Activated T-cell treated with anti-CD3 and anti-CD28 coated beads, Interleukin-2, amount 50 U/mL, for 72 hours (primary cell): ENCODE measurements at regions not wholly inside any gene's neighbourhood (a gene's known extent, or its start where the extent isn't known, plus 50 kb on each side); places are given as distances from the start of the nearest gene placed in this dataset.

Experiments used
- ATAC-seq, 2 donors: fragments of 150-1000 bp; cut with Tn5 transposase; replicated peaks in 1 of 2; 2 replicates each; pipeline ENCODE4 v1.10.0; 2021; ENCODE audit warnings: moderate library complexity in 2 of 2, mild to moderate bottlenecking in 1 of 2
- DNase-seq, 2 donors: peaks; one replicate each; pipeline ENCODE4 v3.0.0; 2021 to 2022; ENCODE audit warnings: mixed read lengths in 1 of 2
- H3K27ac Mint-ChIP-seq: one replicate; pipeline ENCODE4 v1.8.0; 2022; ENCODE audit warnings: mild to moderate bottlenecking, moderate library complexity, mixed read lengths
- H3K27me3 Mint-ChIP-seq: one replicate; pipeline ENCODE4 v1.8.0; 2022; ENCODE audit warnings: low read depth, mixed read lengths
- H3K36me3 Mint-ChIP-seq, 2 donors: one replicate each; pipeline ENCODE4 v1.8.0; 2022; ENCODE audit warnings: mixed read lengths in 2 of 2, mild to moderate bottlenecking in 1 of 2; ENCODE audit not compliant: insufficient read depth in 2 of 2
- H3K4me1 Mint-ChIP-seq: one replicate; pipeline ENCODE4 v1.8.0; 2022; ENCODE audit warnings: low read depth, mixed read lengths
- H3K4me3 Mint-ChIP-seq, 2 donors: one replicate each; pipeline ENCODE4 v1.8.0; 2022; ENCODE audit warnings: mild to moderate bottlenecking in 2 of 2, mixed read lengths in 2 of 2, moderate library complexity in 2 of 2
- H3K9me3 Mint-ChIP-seq, 2 donors: one replicate each; pipeline ENCODE4 v1.8.0; 2022; ENCODE audit warnings: mixed read lengths in 2 of 2

- Mint-ChIP-seq H3K27me3 (no peaks in the 10 kb centered on the region), H3K27ac (no peak overlapping the region), H3K4me1 (no peaks in the 10 kb centered on the region), H3K9me3 (peaks cover 0 to 1% of the 10 kb centered on the region in 2 donors), H3K36me3 (no peaks in the 10 kb centered on the region), H3K4me3 (no peak overlapping the region)
- DNase-seq (no peak), ATAC-seq (no peak)
These were observed 112.1 kb upstream of the THBS1 start for GRCh38 chr15:39468828-39469227.

- Mint-ChIP-seq H3K4me3 (no peak overlapping the region), H3K4me1 (no peaks in the 10 kb centered on the region), H3K27me3 (no peaks in the 10 kb centered on the region), H3K27ac (no peak overlapping the region), H3K36me3 (no peaks in the 10 kb centered on the region), H3K9me3 (peaks cover 0 to 2% of the 10 kb centered on the region in 2 donors)
- ATAC-seq (no peak), DNase-seq (no peak)
These were observed 108.9 kb upstream of the THBS1 start for GRCh38 chr15:39471785-39472574.

- ATAC-seq (no peak), DNase-seq (no peak)
- no peaks in the 10 kb centered on the region for H3K36me3 Mint-ChIP-seq
- no peak overlapping the region for H3K27ac Mint-ChIP-seq
- H3K4me3 Mint-ChIP-seq = no peak overlapping the region
- H3K9me3 Mint-ChIP-seq = peaks cover 0 to 5% of the 10 kb centered on the region in 2 donors
- no peaks in the 10 kb centered on the region for H3K4me1 Mint-ChIP-seq
- H3K27me3 Mint-ChIP-seq = no peaks in the 10 kb centered on the region
These were observed 108.1 kb upstream of the THBS1 start for GRCh38 chr15:39472621-39473297.

- Mint-ChIP-seq H3K27ac (no peak overlapping the region), H3K36me3 (no peaks in the 10 kb centered on the region), H3K4me1 (no peaks in the 10 kb centered on the region), H3K27me3 (no peaks in the 10 kb centered on the region), H3K4me3 (no peak overlapping the region), H3K9me3 (peaks cover 0 to 5% of the 10 kb centered on the region in 2 donors)
- ATAC-seq = no peak
- DNase-seq = no peak
These were observed 107.5 kb upstream of the THBS1 start for GRCh38 chr15:39473298-39473947.

- H3K9me3 Mint-ChIP-seq = peaks cover 0 to 4% of the 10 kb centered on the region in 2 donors
- DNase-seq (no peak), ATAC-seq (no peak)
- H3K27me3 Mint-ChIP-seq = no peaks in the 10 kb centered on the region
- peaks cover 5% of the 10 kb centered on the region for H3K4me1 Mint-ChIP-seq
- H3K27ac Mint-ChIP-seq = no peak overlapping the region
- no peaks in the 10 kb centered on the region for H3K36me3 Mint-ChIP-seq
- H3K4me3 Mint-ChIP-seq = no peak overlapping the region
These were observed 106.2 kb upstream of the THBS1 start for GRCh38 chr15:39474657-39475056.

- Mint-ChIP-seq H3K27me3 (no peaks in the 10 kb centered on the region), H3K9me3 (peaks cover 0 to 4% of the 10 kb centered on the region in 2 donors), H3K4me3 (no peak overlapping the region), H3K36me3 (no peaks in the 10 kb centered on the region), H3K27ac (no peak overlapping the region), H3K4me1 (peaks cover 5% of the 10 kb centered on the region)
- no peak for ATAC-seq
- DNase-seq = no peak
These were observed 101.9 kb upstream of the THBS1 start for GRCh38 chr15:39478996-39479395.

- Mint-ChIP-seq H3K27me3 (no peaks in the 10 kb centered on the region), H3K4me1 (peaks cover 5% of the 10 kb centered on the region), H3K36me3 (no peaks in the 10 kb centered on the region), H3K27ac (no peak overlapping the region), H3K9me3 (peaks cover 0 to 4% of the 10 kb centered on the region in 2 donors), H3K4me3 (no peak overlapping the region)
- DNase-seq (no peak), ATAC-seq (peak; percentile 40 to 48)
These were observed 101.0 kb upstream of the THBS1 start for GRCh38 chr15:39479911-39480310.

- Mint-ChIP-seq H3K27ac (no peak overlapping the region), H3K27me3 (no peaks in the 10 kb centered on the region)
These were observed 98.4 kb upstream of the THBS1 start for GRCh38 chr15:39482459-39482858.

GRCh38 chr15:39486621-39487457 lies 94.0 kb upstream of the THBS1 start:
- no peaks in the 10 kb centered on the region for H3K36me3 Mint-ChIP-seq
- no peak overlapping the region for H3K4me3 Mint-ChIP-seq
- no peaks in the 10 kb centered on the region for H3K9me3 Mint-ChIP-seq
- H3K4me1 Mint-ChIP-seq = no peaks in the 10 kb centered on the region
- H3K27me3 Mint-ChIP-seq = no peaks in the 10 kb centered on the region
- ATAC-seq = no peak
- H3K27ac Mint-ChIP-seq = no peak overlapping the region
- DNase-seq = no peak

More at GRCh38 chr15:39482459-39482858, 98.4 kb upstream of the THBS1 start:
- Mint-ChIP-seq H3K36me3 (no peaks in the 10 kb centered on the region), H3K4me3 (no peak overlapping the region), H3K4me1 (peaks cover 5% of the 10 kb centered on the region), H3K9me3 (no peaks in the 10 kb centered on the region)
- ATAC-seq (no peak), DNase-seq (no peak)

GRCh38 chr15:39487458-39487735 lies 93.5 kb upstream of the THBS1 start:
- no peaks in the 10 kb centered on the region for H3K27me3 Mint-ChIP-seq
- no peaks in the 10 kb centered on the region for H3K9me3 Mint-ChIP-seq
- no peak for ATAC-seq
- DNase-seq = no peak
- no peak overlapping the region for H3K27ac Mint-ChIP-seq
- H3K36me3 Mint-ChIP-seq = no peaks in the 10 kb centered on the region
- no peak overlapping the region for H3K4me3 Mint-ChIP-seq
- no peaks in the 10 kb centered on the region for H3K4me1 Mint-ChIP-seq

GRCh38 chr15:39488516-39488915 lies 92.4 kb upstream of the THBS1 start:
- Mint-ChIP-seq H3K4me1 (no peaks in the 10 kb centered on the region), H3K27me3 (no peaks in the 10 kb centered on the region), H3K9me3 (no peaks in the 10 kb centered on the region), H3K27ac (no peak overlapping the region), H3K4me3 (no peak overlapping the region), H3K36me3 (no peaks in the 10 kb centered on the region)
- ATAC-seq (no peak), DNase-seq (no peak)

- ATAC-seq (no peak), DNase-seq (no peak)
- peaks cover 4% of the 10 kb centered on the region for H3K27me3 Mint-ChIP-seq
- H3K36me3 Mint-ChIP-seq = no peaks in the 10 kb centered on the region
- H3K4me3 Mint-ChIP-seq = no peak overlapping the region
- H3K9me3 Mint-ChIP-seq = no peaks in the 10 kb centered on the region
- H3K27ac Mint-ChIP-seq = no peak overlapping the region
- H3K4me1 Mint-ChIP-seq = no peaks in the 10 kb centered on the region
These were observed 91.9 kb upstream of the THBS1 start for GRCh38 chr15:39488961-39489360.
